Stomach (tissue), 8 donors: ENCODE measurements at regions not wholly inside any gene's neighbourhood (a gene's known extent, or its start where the extent isn't known, plus 50 kb on each side); places are given as distances from the start of the nearest gene placed in this dataset.
A peak's percentile ranks its signal among the peaks of the same experiment; 100 is the strongest.

Experiments
- DNase-seq, 2 donors: peaks; one replicate each; pipeline versions ENCODE4 v3.0.0 to v3.0.0-alpha.2; 2013 to 2019
- H3K27ac ChIP-seq, 5 donors: fragments of 200-600 bp in 4 of 5; sonication (generic) in 4 of 5; one replicate each; pipeline ENCODE4 v1.5.1; 2013 to 2019; ENCODE audit warnings: mild to moderate bottlenecking in 1 of 5, moderate library complexity in 1 of 5
- H3K27me3 ChIP-seq, 3 donors: fragments of 200-600 bp; sonication (generic); one replicate each; pipeline ENCODE4 v1.5.1; 2017 to 2019; ENCODE audit warnings: mixed run types in 1 of 3
- H3K36me3 ChIP-seq, 4 donors: fragments of 200-600 bp; sonication (generic); 1 replicate in 3 of 4; 2 replicates in 1 of 4; pipeline ENCODE4 v1.5.1; 2016 to 2019
- H3K4me1 ChIP-seq, 4 donors: fragments of 200-600 bp; sonication (generic); one replicate each; pipeline ENCODE4 v1.5.1; 2016 to 2019
- H3K4me3 ChIP-seq, 4 donors: fragments of 200-600 bp; sonication (generic) in 3 of 4; one replicate each; pipeline ENCODE4 v1.5.1; 2016 to 2019; ENCODE audit warnings: mild to moderate bottlenecking in 1 of 4
- H3K9me3 ChIP-seq, 4 donors: fragments of 200-600 bp; sonication (generic); one replicate each; pipeline ENCODE4 v1.5.1; 2016 to 2019
- CTCF ChIP-seq, 7 experiments: fragments of 450-650 bp in 4 of 7; fragments of 200-600 bp in 3 of 7; sonication (generic) in 3 of 7; IDR thresholded peaks; one replicate each; pipeline ENCODE4 v1.5.1; 2016 to 2019; ENCODE audit warnings: antibody characterized with exemption in 7 of 7, control low read depth in 2 of 7, mild to moderate bottlenecking in 1 of 7
- EP300 ChIP-seq: sonication (generic); formaldehyde crosslinking; IDR thresholded peaks from one replicate; pipeline ENCODE4 v1.6.1; 2017; ENCODE audit warnings: antibody characterized with exemption
- POLR2A ChIP-seq, 4 donors: fragments of 450-650 bp; IDR thresholded peaks; one replicate each; pipeline ENCODE4 v1.6.1; 2016; ENCODE audit warnings: antibody characterized with exemption in 4 of 4, control low read depth in 2 of 4, mild to moderate bottlenecking in 1 of 4, moderate library complexity in 1 of 4
- POLR2AphosphoS5 ChIP-seq, 3 donors: sonication (generic); formaldehyde crosslinking; IDR thresholded peaks; one replicate each; pipeline ENCODE4 v1.6.1; 2016; ENCODE audit warnings: antibody characterized with exemption in 3 of 3
- WGBS, 5 donors: extraction: QIAGEN DNeasy Blood & Tissue Kit in 3 of 5; methylation state at CpG; one replicate each; pipeline versions ENCODE4 v1.1.5 to v1.1.7; 2013 to 2018; 5-methylcytosine and 5-hydroxymethylcytosine counted together
- intact Hi-C: fragments of 100-400 bp; cut with DNase I; formaldehyde crosslinking; loops from one replicate; pipeline ENCODE4 v1.15.1; 2023; ENCODE audit warnings: low total_unique reads
- donor health status: healthy with polysubstance abuse.
- donor health status: Bipolar disorder and iron deficiency.
- donor health status: healthy.

GRCh38 chrX:9205599-9206223 lies 171.8 kb upstream of the FAM9B start:
- TF ChIP-seq POLR2AphosphoS5 (IDR thresholded peaks at IDR 0.05) = no peak
- no peak for TF ChIP-seq POLR2A (IDR thresholded peaks at IDR 0.05)
- TF ChIP-seq CTCF (IDR thresholded peaks at IDR 0.05) = no peak
- no peak for TF ChIP-seq EP300
- intact Hi-C loops = no loop called here

GRCh38 chrX:9207142-9207541 lies 173.2 kb upstream of the FAM9B start:
- 16 to 30% (median 24%) methylated on average over 12 of the region's 12 CpGs for WGBS, 5 donors
- TF ChIP-seq POLR2AphosphoS5 (IDR thresholded peaks at IDR 0.05) (no peak), EP300 (no peak), POLR2A (IDR thresholded peaks at IDR 0.05) (no peak), CTCF (IDR thresholded peaks at IDR 0.05) (no peak)
- DNase-seq = peak in 1 of 2 donors; percentile 20
- intact Hi-C loops = no loop called here
- H3K9me3 ChIP-seq = no peaks in the 10 kb centered on the region
- H3K4me3 ChIP-seq = no peak overlapping the region
- no peaks in the 10 kb centered on the region for H3K36me3 ChIP-seq
- H3K27me3 ChIP-seq = peaks cover 0 to 4% (median 0%) of the 10 kb centered on the region in 3 donors
- H3K27ac ChIP-seq = no peak overlapping the region
- H3K4me1 ChIP-seq = no peaks in the 10 kb centered on the region

More at GRCh38 chrX:9205599-9206223, 171.8 kb upstream of the FAM9B start:
- WGBS, 5 donors = 55 to 68% (median 66%) methylated on average over 8 of the region's 8 CpGs
- no peaks in the 10 kb centered on the region for H3K9me3 ChIP-seq
- H3K4me1 ChIP-seq = no peaks in the 10 kb centered on the region
- no peaks in the 10 kb centered on the region for H3K27me3 ChIP-seq
- no peak overlapping the region for H3K27ac ChIP-seq
- H3K4me3 ChIP-seq = no peak overlapping the region
- no peak for DNase-seq
- no peaks in the 10 kb centered on the region for H3K36me3 ChIP-seq

- 89 to 96% (median 91%) methylated on average over 2 to 7 of the region's 7 CpGs for WGBS, 5 donors
Observed at GRCh38 chrX:9211269-9211668, 177.3 kb upstream of the FAM9B start.

GRCh38 chrX:9221781-9222180 lies 187.9 kb upstream of the FAM9B start:
- Histone ChIP-seq H3K27ac (no peak overlapping the region), H3K4me3 (no peak overlapping the region), H3K36me3 (no peaks in the 10 kb centered on the region), H3K4me1 (no peaks in the 10 kb centered on the region), H3K9me3 (peaks cover 0 to 12% (median 3%) of the 10 kb centered on the region in 4 donors), H3K27me3 (no peaks in the 10 kb centered on the region)
- WGBS, 5 donors = 53 to 76% (median 63%) methylated on average over 5 of the region's 5 CpGs
- peak in 1 of 2 donors; percentile 57 for DNase-seq
- TF ChIP-seq CTCF (IDR thresholded peaks at IDR 0.05) = no peak
- TF ChIP-seq POLR2A (IDR thresholded peaks at IDR 0.05) = no peak
- TF ChIP-seq EP300 = no peak
- no peak for TF ChIP-seq POLR2AphosphoS5 (IDR thresholded peaks at IDR 0.05)
- intact Hi-C loops = no loop called here

More at GRCh38 chrX:9211269-9211668, 177.3 kb upstream of the FAM9B start:
- Histone ChIP-seq H3K4me1 (no peaks in the 10 kb centered on the region), H3K4me3 (no peak overlapping the region), H3K27me3 (peaks cover 0 to 4% (median 0%) of the 10 kb centered on the region in 3 donors), H3K27ac (no peak overlapping the region), H3K9me3 (no peaks in the 10 kb centered on the region), H3K36me3 (no peaks in the 10 kb centered on the region)
- DNase-seq = no peak
- intact Hi-C loops = no loop called here
- no peak for TF ChIP-seq CTCF (IDR thresholded peaks at IDR 0.05)
- TF ChIP-seq EP300 = no peak
- no peak for TF ChIP-seq POLR2A (IDR thresholded peaks at IDR 0.05)
- no peak for TF ChIP-seq POLR2AphosphoS5 (IDR thresholded peaks at IDR 0.05)
